K562 (cell line): ENCODE measurements at regions not wholly inside any gene's neighbourhood (a gene's known extent, or its start where the extent isn't known, plus 50 kb on each side); places are given as distances from the start of the nearest gene placed in this dataset.

Source experiments
- CSDE1 ChIP-seq, 2 experiments: fragments of 450-650 bp; IDR thresholded peaks; 2 replicates each; pipeline ENCODE4 v1.6.1; 2016; ENCODE audit warnings: mild to moderate bottlenecking in 1 of 2
- ELF2 ChIP-seq: fragments of 250-450 bp; sonication (Bioruptor Pico); IDR thresholded peaks from 2 replicates; pipeline ENCODE4 v1.5.0; 2021; ENCODE audit warnings: mild to moderate bottlenecking
- ETV1 ChIP-seq: fragments of 450-650 bp; conservative IDR thresholded peaks from 2 replicates; pipeline ENCODE4 v1.6.1; 2016; ENCODE audit warnings: missing genetic modification characterization, control low read depth, low read depth, missing compliant biosample characterization
- FOXA3 ChIP-seq, 2 experiments: fragments of 450-650 bp in 1 of 2; sonication (generic) in 1 of 2; formaldehyde crosslinking; IDR thresholded peaks in 1 of 2; conservative IDR thresholded peaks in 1 of 2; 2 replicates each; pipeline versions ENCODE4 v1.4.0 to v1.8.0; 2020 to 2022; ENCODE audit warnings: mild to moderate bottlenecking in 2 of 2, missing genetic modification reagents in 1 of 2
- FOXK2 ChIP-seq, 2 experiments: fragments of 450-650 bp; IDR thresholded peaks in 1 of 2; conservative IDR thresholded peaks in 1 of 2; 2 replicates each; pipeline ENCODE4 v1.6.1; 2016; ENCODE audit warnings: low read depth in 2 of 2, mild to moderate bottlenecking in 1 of 2
- NELFE ChIP-seq: IDR thresholded peaks from 2 replicates; pipeline ENCODE4 v1.6.1; 2011; ENCODE audit warnings: mild to moderate bottlenecking; ENCODE audit not compliant: insufficient read depth, insufficient read length
- POLR2AphosphoS2 ChIP-seq: IDR thresholded peaks from 2 replicates; pipeline ENCODE4 v1.6.1; 2012; ENCODE audit warnings: low read length, improper control_type of control experiment
- POLR2AphosphoS5 ChIP-seq: IDR thresholded peaks from 2 replicates; pipeline ENCODE4 v1.6.1; 2011; ENCODE audit warnings: mild to moderate bottlenecking, low read depth, low read length, moderate library complexity; ENCODE audit not compliant: control insufficient read depth, insufficient read depth
- POLR3G ChIP-seq: IDR thresholded peaks from 2 replicates; pipeline ENCODE4 v1.6.1; 2011; ENCODE audit not compliant: insufficient read length, insufficient replicate concordance; ENCODE audit errors: extremely low read depth
- RBFOX2 ChIP-seq: fragments of 200-400 bp; formaldehyde crosslinking; IDR thresholded peaks from 2 replicates; pipeline ENCODE4 v1.6.1; 2017; ENCODE audit warnings: low read depth, mild to moderate bottlenecking, low read length, moderate library complexity
- RUNX1 ChIP-seq: sonication (generic); IDR thresholded peaks from 2 replicates; pipeline ENCODE4 v1.6.1; 2016; ENCODE audit warnings: antibody characterized with exemption, low read depth
- SMAD1 ChIP-seq: fragments of 150-350 bp; IDR thresholded peaks from 2 replicates; pipeline ENCODE4 v1.6.1; 2014; ENCODE audit warnings: low read length, low read depth; ENCODE audit not compliant: partially characterized antibody
- SRSF7 ChIP-seq: fragments of 200-400 bp; formaldehyde crosslinking; optimal IDR thresholded peaks from 2 replicates; pipeline ENCODE3; 2017; ENCODE audit warnings: mild to moderate bottlenecking, low read depth, low read length
- TARDBP ChIP-seq: fragments of 450-650 bp; IDR thresholded peaks from 2 replicates; pipeline ENCODE4 v1.6.1; 2016
- TBL1XR1 ChIP-seq, 2 experiments: IDR thresholded peaks; 2 replicates each; pipeline ENCODE4 v1.6.1; 2012; ENCODE audit warnings: improper control_type of control experiment in 2 of 2, low read length in 2 of 2, mild to moderate bottlenecking in 1 of 2
- TRIM24 ChIP-seq, 2 experiments: fragments of 450-650 bp; IDR thresholded peaks; 2 replicates each; pipeline ENCODE4 v1.6.1; 2016
- WHSC1 ChIP-seq: IDR thresholded peaks from one replicate; pipeline ENCODE4 v1.6.1; 2012; ENCODE audit warnings: low read length, control low read depth, inconsistent platforms
- ZNF274 ChIP-seq: IDR thresholded peaks from 2 replicates; pipeline ENCODE4 v1.6.1; 2011; ENCODE audit warnings: low read depth, mild to moderate bottlenecking, low read length, moderate library complexity, borderline replicate concordance
- ZNF766 ChIP-seq: fragments of 200-800 bp; sonication (Bioruptor generic); conservative IDR thresholded peaks from 2 replicates; pipeline ENCODE4 v1.6.1; 2016; ENCODE audit warnings: missing genetic modification characterization, missing compliant biosample characterization
- TF ChIP-seq, protein P1 (sequence below), 2 experiments: fragments of 450-650 bp in 1 of 2; sonication (generic) in 1 of 2; formaldehyde crosslinking in 1 of 2; IDR thresholded peaks in 1 of 2; conservative IDR thresholded peaks in 1 of 2; 2 replicates each; pipeline versions ENCODE4 v1.6.1 to v1.8.1; 2016 to 2023; ENCODE audit warnings: mild to moderate bottlenecking in 2 of 2, moderate library complexity in 2 of 2, inconsistent platforms in 1 of 2, missing genetic modification reagents in 1 of 2
- TF ChIP-seq, protein P2 (sequence below): sonication (generic); formaldehyde crosslinking; IDR thresholded peaks from 2 replicates; pipeline ENCODE4 v1.8.0; 2022; ENCODE audit warnings: mild to moderate bottlenecking, missing genetic modification reagents
- TF ChIP-seq, protein P3 (sequence below): fragments of 450-650 bp; formaldehyde crosslinking; conservative IDR thresholded peaks from 2 replicates; pipeline ENCODE4 v1.4.0; 2022; ENCODE audit warnings: mild to moderate bottlenecking, missing genetic modification characterization
- TF ChIP-seq, protein P4 (sequence below): sonication (generic); formaldehyde crosslinking; IDR thresholded peaks from 2 replicates; pipeline ENCODE4 v1.8.0; 2022; ENCODE audit warnings: mild to moderate bottlenecking, missing genetic modification reagents
- TF ChIP-seq, protein P5 (sequence below): fragments of 250-450 bp; sonication (Bioruptor Pico); IDR thresholded peaks from 2 replicates; pipeline ENCODE4 v1.8.0; 2021; ENCODE audit warnings: borderline replicate concordance, mild to moderate bottlenecking, moderate library complexity; ENCODE audit not compliant: poor library complexity, severe bottlenecking

DNA sequence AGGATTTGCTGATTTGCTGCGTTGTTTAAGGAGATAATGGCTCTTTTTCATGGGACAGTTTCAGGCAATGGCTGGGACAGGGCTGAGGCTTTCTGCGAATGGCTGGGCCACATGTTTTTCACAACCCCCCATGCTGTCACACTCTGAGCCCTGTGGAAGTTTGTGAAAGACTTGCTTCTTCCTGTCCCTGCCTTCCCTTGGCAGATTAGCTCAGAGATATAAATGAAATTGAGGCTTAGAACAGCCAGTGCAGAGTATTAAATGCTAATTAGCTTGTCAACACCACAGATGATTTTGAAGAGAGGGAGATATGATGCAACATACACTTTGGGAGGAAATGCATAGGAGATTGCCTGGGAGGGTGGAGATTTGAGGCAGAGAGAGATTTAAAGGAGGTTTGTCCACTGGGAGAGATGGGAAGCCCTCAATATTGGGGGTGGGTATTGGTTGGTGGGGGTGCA, 232.0 kb downstream of the SH2D4B start (continued):
- TF ChIP-seq FOXA3 (CRISPR knock-in tag; conservative IDR thresholded peaks at IDR 0.05 in 1 of 2, IDR thresholded peaks at IDR 0.05 in 1 of 2) = peak in 1 of 2 experiments; percentile 70; a peak in 1 of 4 replicates
- TF ChIP-seq, protein P1, sequence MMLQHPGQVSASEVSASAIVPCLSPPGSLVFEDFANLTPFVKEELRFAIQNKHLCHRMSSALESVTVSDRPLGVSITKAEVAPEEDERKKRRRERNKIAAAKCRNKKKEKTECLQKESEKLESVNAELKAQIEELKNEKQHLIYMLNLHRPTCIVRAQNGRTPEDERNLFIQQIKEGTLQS (IDR thresholded peaks at IDR 0.05) = peak; percentile 97
- TF ChIP-seq, protein P1 (CRISPR knock-in tag; conservative IDR thresholded peaks at IDR 0.05) = no peak
- TF ChIP-seq, protein P2, sequence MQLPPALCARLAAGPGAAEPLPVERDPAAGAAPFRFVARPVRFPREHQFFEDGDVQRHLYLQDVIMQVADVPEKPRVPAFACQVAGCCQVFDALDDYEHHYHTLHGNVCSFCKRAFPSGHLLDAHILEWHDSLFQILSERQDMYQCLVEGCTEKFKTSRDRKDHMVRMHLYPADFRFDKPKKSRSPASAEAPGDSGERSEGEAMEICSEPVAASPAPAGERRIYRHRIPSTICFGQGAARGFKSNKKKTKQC (CRISPR knock-in tag) = peak; percentile 94
- TF ChIP-seq POLR2AphosphoS5 = no peak
- no peak for TF ChIP-seq POLR2AphosphoS2
- TF ChIP-seq FOXK2 (conservative IDR thresholded peaks at IDR 0.05 in 1 of 2, IDR thresholded peaks at IDR 0.05 in 1 of 2; ENCODE audit: low read depth in 2 of 2) = peak in 1 of 2 experiments; percentile 45; a peak in 1 of 4 replicates
- peak; percentile 73 for TF ChIP-seq ETV1 (tag)
- no peak for TF ChIP-seq SRSF7
- no peak for TF ChIP-seq POLR3G
- TF ChIP-seq WHSC1 = no peak
- no peak for TF ChIP-seq CSDE1 (IDR thresholded peaks at IDR 0.05)
- TF ChIP-seq SMAD1 = no peak
- TF ChIP-seq, protein P3, sequence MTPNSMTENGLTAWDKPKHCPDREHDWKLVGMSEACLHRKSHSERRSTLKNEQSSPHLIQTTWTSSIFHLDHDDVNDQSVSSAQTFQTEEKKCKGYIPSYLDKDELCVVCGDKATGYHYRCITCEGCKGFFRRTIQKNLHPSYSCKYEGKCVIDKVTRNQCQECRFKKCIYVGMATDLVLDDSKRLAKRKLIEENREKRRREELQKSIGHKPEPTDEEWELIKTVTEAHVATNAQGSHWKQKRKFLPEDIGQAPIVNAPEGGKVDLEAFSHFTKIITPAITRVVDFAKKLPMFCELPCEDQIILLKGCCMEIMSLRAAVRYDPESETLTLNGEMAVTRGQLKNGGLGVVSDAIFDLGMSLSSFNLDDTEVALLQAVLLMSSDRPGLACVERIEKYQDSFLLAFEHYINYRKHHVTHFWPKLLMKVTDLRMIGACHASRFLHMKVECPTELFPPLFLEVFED (CRISPR knock-in tag) = peak; percentile 31; the same call in 1 of the 2 replicates
- TF ChIP-seq NELFE = no peak
- TF ChIP-seq ZNF274 = no peak
- peak; percentile 34; the same call in 1 of the 2 replicates for TF ChIP-seq RBFOX2
- TF ChIP-seq, protein P4, sequence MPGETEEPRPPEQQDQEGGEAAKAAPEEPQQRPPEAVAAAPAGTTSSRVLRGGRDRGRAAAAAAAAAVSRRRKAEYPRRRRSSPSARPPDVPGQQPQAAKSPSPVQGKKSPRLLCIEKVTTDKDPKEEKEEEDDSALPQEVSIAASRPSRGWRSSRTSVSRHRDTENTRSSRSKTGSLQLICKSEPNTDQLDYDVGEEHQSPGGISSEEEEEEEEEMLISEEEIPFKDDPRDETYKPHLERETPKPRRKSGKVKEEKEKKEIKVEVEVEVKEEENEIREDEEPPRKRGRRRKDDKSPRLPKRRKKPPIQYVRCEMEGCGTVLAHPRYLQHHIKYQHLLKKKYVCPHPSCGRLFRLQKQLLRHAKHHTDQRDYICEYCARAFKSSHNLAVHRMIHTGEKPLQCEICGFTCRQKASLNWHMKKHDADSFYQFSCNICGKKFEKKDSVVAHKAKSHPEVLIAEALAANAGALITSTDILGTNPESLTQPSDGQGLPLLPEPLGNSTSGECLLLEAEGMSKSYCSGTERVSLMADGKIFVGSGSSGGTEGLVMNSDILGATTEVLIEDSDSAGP (CRISPR knock-in tag) = no peak
- TF ChIP-seq, protein P5, sequence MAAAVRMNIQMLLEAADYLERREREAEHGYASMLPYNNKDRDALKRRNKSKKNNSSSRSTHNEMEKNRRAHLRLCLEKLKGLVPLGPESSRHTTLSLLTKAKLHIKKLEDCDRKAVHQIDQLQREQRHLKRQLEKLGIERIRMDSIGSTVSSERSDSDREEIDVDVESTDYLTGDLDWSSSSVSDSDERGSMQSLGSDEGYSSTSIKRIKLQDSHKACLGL = no peak
- TF ChIP-seq ELF2 (CRISPR knock-in tag) = no peak
- TF ChIP-seq TRIM24 (IDR thresholded peaks at IDR 0.05) = peak; percentile 67 to 80
- TF ChIP-seq TBL1XR1 (IDR thresholded peaks at IDR 0.05; ENCODE audit: low read length in 2 of 2) = peak in 1 of 2 experiments; percentile 22; a peak in 1 of 4 replicates
- TF ChIP-seq ZNF766 = peak; percentile 64; the same call in 1 of the 2 replicates
- no peak for TF ChIP-seq RUNX1
- TF ChIP-seq TARDBP = no peak; the same call in 1 of the 2 replicates
